ENCODE measurements at regions not wholly inside any gene's neighbourhood (a gene's known extent, or its start where the extent isn't known, plus 50 kb on each side); places are given as distances from the start of the nearest gene placed in this dataset.

DNA sequence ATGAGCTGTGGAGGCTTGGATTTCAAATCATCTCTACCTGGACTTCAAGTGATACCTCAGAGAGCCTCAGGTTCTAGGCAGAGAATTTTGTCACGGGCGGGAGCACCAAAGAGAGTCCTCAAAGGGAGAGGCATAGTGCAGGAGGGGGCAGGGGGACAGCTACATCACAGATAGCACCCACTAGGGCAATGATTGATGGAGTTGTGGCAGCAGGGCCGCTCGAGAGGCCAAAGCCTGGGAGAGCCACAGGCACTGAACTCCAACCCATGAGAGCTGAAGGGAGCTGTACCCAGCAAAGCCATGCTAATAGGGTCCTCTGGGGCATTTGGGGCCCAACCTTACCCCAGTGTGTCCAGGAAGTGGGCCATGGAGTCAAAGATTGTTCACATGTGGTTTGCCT is 232.0 kb upstream of the PCDH15 start:
- CTCF ChIA-PET: no interaction called here
- H3K27me3 Mint-ChIP-seq (ENCODE audit: low read depth): no peaks in the 10 kb centered on the region
- no peak for TF ChIP-seq SMAD4 (CRISPR knock-in tag; IDR thresholded peaks at IDR 0.05)
- TF ChIP-seq, protein P1, sequence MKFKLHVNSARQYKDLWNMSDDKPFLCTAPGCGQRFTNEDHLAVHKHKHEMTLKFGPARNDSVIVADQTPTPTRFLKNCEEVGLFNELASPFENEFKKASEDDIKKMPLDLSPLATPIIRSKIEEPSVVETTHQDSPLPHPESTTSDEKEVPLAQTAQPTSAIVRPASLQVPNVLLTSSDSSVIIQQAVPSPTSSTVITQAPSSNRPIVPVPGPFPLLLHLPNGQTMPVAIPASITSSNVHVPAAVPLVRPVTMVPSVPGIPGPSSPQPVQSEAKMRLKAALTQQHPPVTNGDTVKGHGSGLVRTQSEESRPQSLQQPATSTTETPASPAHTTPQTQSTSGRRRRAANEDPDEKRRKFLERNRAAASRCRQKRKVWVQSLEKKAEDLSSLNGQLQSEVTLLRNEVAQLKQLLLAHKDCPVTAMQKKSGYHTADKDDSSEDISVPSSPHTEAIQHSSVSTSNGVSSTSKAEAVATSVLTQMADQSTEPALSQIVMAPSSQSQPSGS (CRISPR knock-in tag; IDR thresholded peaks at IDR 0.05; ENCODE audit: borderline replicate concordance, low read depth): no peak
- TF ChIP-seq ZNF232 (CRISPR knock-in tag; IDR thresholded peaks at IDR 0.05): no peak
- TF ChIP-seq SP1 (CRISPR knock-in tag; conservative IDR thresholded peaks at IDR 0.05): no peak
- TF ChIP-seq GTF2I (CRISPR knock-in tag; conservative IDR thresholded peaks at IDR 0.05): no peak
- TF ChIP-seq, protein P2, sequence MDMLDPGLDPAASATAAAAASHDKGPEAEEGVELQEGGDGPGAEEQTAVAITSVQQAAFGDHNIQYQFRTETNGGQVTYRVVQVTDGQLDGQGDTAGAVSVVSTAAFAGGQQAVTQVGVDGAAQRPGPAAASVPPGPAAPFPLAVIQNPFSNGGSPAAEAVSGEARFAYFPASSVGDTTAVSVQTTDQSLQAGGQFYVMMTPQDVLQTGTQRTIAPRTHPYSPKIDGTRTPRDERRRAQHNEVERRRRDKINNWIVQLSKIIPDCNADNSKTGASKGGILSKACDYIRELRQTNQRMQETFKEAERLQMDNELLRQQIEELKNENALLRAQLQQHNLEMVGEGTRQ (CRISPR knock-in tag; IDR thresholded peaks at IDR 0.05): no peak
- TF ChIP-seq TEAD1 (CRISPR knock-in tag; IDR thresholded peaks at IDR 0.05): no peak
- TF ChIP-seq, protein P3, sequence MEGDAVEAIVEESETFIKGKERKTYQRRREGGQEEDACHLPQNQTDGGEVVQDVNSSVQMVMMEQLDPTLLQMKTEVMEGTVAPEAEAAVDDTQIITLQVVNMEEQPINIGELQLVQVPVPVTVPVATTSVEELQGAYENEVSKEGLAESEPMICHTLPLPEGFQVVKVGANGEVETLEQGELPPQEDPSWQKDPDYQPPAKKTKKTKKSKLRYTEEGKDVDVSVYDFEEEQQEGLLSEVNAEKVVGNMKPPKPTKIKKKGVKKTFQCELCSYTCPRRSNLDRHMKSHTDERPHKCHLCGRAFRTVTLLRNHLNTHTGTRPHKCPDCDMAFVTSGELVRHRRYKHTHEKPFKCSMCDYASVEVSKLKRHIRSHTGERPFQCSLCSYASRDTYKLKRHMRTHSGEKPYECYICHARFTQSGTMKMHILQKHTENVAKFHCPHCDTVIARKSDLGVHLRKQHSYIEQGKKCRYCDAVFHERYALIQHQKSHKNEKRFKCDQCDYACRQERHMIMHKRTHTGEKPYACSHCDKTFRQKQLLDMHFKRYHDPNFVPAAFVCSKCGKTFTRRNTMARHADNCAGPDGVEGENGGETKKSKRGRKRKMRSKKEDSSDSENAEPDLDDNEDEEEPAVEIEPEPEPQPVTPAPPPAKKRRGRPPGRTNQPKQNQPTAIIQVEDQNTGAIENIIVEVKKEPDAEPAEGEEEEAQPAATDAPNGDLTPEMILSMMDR (IDR thresholded peaks at IDR 0.05): no peak
- TF ChIP-seq, protein P4, sequence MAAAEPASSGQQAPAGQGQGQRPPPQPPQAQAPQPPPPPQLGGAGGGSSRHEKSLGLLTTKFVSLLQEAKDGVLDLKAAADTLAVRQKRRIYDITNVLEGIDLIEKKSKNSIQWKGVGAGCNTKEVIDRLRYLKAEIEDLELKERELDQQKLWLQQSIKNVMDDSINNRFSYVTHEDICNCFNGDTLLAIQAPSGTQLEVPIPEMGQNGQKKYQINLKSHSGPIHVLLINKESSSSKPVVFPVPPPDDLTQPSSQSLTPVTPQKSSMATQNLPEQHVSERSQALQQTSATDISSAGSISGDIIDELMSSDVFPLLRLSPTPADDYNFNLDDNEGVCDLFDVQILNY (CRISPR knock-in tag; IDR thresholded peaks at IDR 0.05): no peak
- TF ChIP-seq, protein P5, sequence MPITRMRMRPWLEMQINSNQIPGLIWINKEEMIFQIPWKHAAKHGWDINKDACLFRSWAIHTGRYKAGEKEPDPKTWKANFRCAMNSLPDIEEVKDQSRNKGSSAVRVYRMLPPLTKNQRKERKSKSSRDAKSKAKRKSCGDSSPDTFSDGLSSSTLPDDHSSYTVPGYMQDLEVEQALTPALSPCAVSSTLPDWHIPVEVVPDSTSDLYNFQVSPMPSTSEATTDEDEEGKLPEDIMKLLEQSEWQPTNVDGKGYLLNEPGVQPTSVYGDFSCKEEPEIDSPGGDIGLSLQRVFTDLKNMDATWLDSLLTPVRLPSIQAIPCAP (CRISPR knock-in tag; IDR thresholded peaks at IDR 0.05): no peak
- TF ChIP-seq ATF1 (CRISPR knock-in tag; IDR thresholded peaks at IDR 0.05): no peak
- TF ChIP-seq, protein P6, sequence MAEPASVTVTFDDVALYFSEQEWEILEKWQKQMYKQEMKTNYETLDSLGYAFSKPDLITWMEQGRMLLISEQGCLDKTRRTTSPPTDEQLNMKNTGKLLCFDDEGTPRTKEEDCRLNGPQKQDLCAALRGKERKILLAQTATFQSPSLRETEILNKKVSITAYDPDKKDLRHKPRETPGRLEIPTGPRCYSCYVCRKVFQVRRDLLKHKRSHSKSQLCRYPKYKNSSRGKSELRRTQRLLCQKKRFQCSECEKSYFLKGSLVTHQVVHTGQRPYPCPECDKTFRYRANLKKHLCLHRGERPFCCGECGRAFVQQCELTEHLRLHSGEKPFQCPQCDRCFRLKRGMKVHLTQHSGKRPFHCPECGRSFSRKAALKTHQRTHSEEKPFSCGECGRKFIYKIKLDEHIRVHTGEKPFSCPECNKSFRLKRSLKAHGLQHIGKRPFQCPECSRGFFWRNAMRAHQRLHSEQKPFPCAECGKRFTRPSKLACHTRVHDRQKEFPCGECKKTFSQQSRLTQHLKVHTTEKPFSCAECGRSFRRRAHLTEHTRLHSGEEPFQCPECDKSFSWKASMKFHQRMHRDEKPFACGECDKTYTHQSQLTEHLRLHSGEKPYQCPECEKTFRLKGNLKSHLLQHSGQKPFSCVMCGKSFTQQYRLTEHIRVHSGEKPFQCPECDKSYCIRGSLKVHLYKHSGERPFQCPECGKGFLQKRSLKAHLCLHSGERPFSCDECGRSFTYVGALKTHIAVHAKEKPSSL (CRISPR knock-in tag; conservative IDR thresholded peaks at IDR 0.05): no peak
- TF ChIP-seq RELA (CRISPR knock-in tag; IDR thresholded peaks at IDR 0.05; ENCODE audit: borderline replicate concordance): no peak
- no peak for TF ChIP-seq PRRX2 (CRISPR knock-in tag; IDR thresholded peaks at IDR 0.05)
- no peak for TF ChIP-seq ESRRA (CRISPR knock-in tag; IDR thresholded peaks at IDR 0.05; ENCODE audit: borderline replicate concordance)
- no peak for TF ChIP-seq KAT7 (CRISPR knock-in tag; IDR thresholded peaks at IDR 0.05; ENCODE audit: borderline replicate concordance)
- TF ChIP-seq NFE2L1 (CRISPR knock-in tag; IDR thresholded peaks at IDR 0.05): no peak
- H3K4me1 Mint-ChIP-seq: no peaks in the 10 kb centered on the region
- POLR2A ChIA-PET: no interaction called here
- no peak for DNase-seq (ENCODE audit: low spot score)
- H3K36me3 Mint-ChIP-seq: no peaks in the 10 kb centered on the region; the same call in 1 of the 2 replicates
- H3K4me3 Mint-ChIP-seq: no peak overlapping the region
- peaks cover 20% of the 10 kb centered on the region for H3K9me3 Mint-ChIP-seq
- no peak overlapping the region for H3K27ac Mint-ChIP-seq
- no peak for ATAC-seq

DNA sequence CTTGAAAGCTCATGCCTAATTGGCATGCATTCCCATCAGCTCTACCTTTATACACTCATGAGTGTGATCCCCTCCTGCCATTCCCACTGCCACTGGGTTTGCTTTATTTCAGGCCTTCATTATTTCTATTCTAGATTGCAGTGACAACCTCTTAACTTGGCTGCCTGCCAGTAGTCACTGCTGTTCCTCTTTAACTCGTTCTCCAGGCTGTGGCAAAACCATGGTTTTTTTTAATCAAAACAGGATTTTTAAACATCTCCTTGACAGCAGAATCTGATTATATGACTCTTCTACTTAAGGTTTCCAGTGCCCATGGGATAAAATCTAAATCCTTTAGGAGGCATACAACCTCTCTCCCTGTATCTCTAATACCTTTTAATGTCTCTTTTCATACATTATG is 223.7 kb upstream of the PCDH15 start:
- H3K27ac Mint-ChIP-seq: no peak overlapping the region
- ATAC-seq (no peak), DNase-seq (ENCODE audit: low spot score) (no peak)
- peaks cover 8% of the 10 kb centered on the region for H3K4me1 Mint-ChIP-seq
- ChIA-PET POLR2A (no interaction called here), CTCF (no interaction called here)
- H3K9me3 Mint-ChIP-seq: no peaks in the 10 kb centered on the region
- H3K36me3 Mint-ChIP-seq: no peaks in the 10 kb centered on the region
- no peak overlapping the region for H3K4me3 Mint-ChIP-seq
- H3K27me3 Mint-ChIP-seq (ENCODE audit: low read depth): no peaks in the 10 kb centered on the region
- TF ChIP-seq, protein P4 (CRISPR knock-in tag; IDR thresholded peaks at IDR 0.05): no peak
- TF ChIP-seq ETV6 (CRISPR knock-in tag; IDR thresholded peaks at IDR 0.05) (no peak), ZNF671 (CRISPR knock-in tag; IDR thresholded peaks at IDR 0.05) (no peak), RELA (CRISPR knock-in tag; IDR thresholded peaks at IDR 0.05; ENCODE audit: borderline replicate concordance) (no peak), NFATC4 (CRISPR knock-in tag; IDR thresholded peaks at IDR 0.05) (no peak), ZNF219 (CRISPR knock-in tag; IDR thresholded peaks at IDR 0.05; ENCODE audit: borderline replicate concordance) (no peak), OVOL2 (CRISPR knock-in tag; IDR thresholded peaks at IDR 0.05; ENCODE audit: borderline replicate concordance) (no peak), SP1 (CRISPR knock-in tag; conservative IDR thresholded peaks at IDR 0.05) (no peak), HMGA2 (CRISPR knock-in tag; IDR thresholded peaks at IDR 0.05) (no peak)
- TF ChIP-seq, protein P6 (CRISPR knock-in tag; conservative IDR thresholded peaks at IDR 0.05): no peak
- TF ChIP-seq, protein P7, sequence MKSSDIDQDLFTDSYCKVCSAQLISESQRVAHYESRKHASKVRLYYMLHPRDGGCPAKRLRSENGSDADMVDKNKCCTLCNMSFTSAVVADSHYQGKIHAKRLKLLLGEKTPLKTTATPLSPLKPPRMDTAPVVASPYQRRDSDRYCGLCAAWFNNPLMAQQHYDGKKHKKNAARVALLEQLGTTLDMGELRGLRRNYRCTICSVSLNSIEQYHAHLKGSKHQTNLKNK (CRISPR knock-in tag; IDR thresholded peaks at IDR 0.05): no peak

Measured in WTC11 (cell line).